H1 (cell line): ENCODE measurements at regions not wholly inside any gene's neighbourhood (a gene's known extent, or its start where the extent isn't known, plus 50 kb on each side); places are given as distances from the start of the nearest gene placed in this dataset.

Experiments
- CTCF ChIA-PET: fragments of 300-600 bp; sonication (Branson Sonifier 250); formaldehyde crosslinking; loops from one replicate; lab custom pipeline; 2021; ENCODE audit not compliant: partially characterized antibody; lab: Charles Lee
- POLR2A ChIA-PET: fragments of 300-600 bp; sonication (Branson Sonifier 250); formaldehyde crosslinking; loops from one replicate; lab custom pipeline; 2021; ENCODE audit warnings: inconsistent platforms; ENCODE audit not compliant: partially characterized antibody; lab: Charles Lee
- DNase-seq, 2 experiments: peaks; one replicate each; pipeline versions ENCODE4 v3.0.0 to v3.0.0-alpha.2; 2010 to 2022; ENCODE audit warnings: low spot score in 2 of 2, low read depth in 1 of 2, mixed read lengths in 1 of 2
- FAIRE-seq: peaks from 2 replicates; lab custom pipeline; 2011; peaks lifted over from hg19 to GRCh38; lab: Jason Lieb, UNC
- H2AFZ ChIP-seq: 2 replicates; pipeline ENCODE4 v1.8.1; 2012; ENCODE audit warnings: low read length, inconsistent platforms
- H2AK5ac ChIP-seq: 2 replicates; pipeline ENCODE4 v1.6.1; 2013; ENCODE audit warnings: low read depth, low read length
- H2BK120ac ChIP-seq: replicated peaks from 2 replicates; pipeline ENCODE3; 2013; ENCODE audit warnings: low read depth, low read length, inconsistent platforms
- H2BK12ac ChIP-seq: 2 replicates; pipeline ENCODE4 v1.6.1; 2013; ENCODE audit warnings: low read depth, low read length
- H2BK15ac ChIP-seq: 2 replicates; pipeline ENCODE4 v1.6.1; 2013; ENCODE audit warnings: low read length
- H2BK20ac ChIP-seq: 2 replicates; pipeline ENCODE4 v1.6.1; 2013; ENCODE audit warnings: low read length
- H2BK5ac ChIP-seq: 2 replicates; pipeline ENCODE4 v1.6.1; 2013; ENCODE audit warnings: low read depth, low read length
- H3K14ac ChIP-seq: 2 replicates; pipeline ENCODE4 v1.6.1; 2013; ENCODE audit warnings: inconsistent platforms; ENCODE audit not compliant: insufficient read length
- H3K18ac ChIP-seq: 2 replicates; pipeline ENCODE4 v1.6.1; 2013; ENCODE audit warnings: low read length; ENCODE audit errors: extremely low read depth
- H3K23ac ChIP-seq: 2 replicates; pipeline ENCODE4 v1.6.1; 2013; ENCODE audit warnings: inconsistent platforms; ENCODE audit not compliant: insufficient read length
- H3K23me2 ChIP-seq: 2 replicates; pipeline ENCODE4 v1.6.1; 2013; ENCODE audit warnings: low read depth, low read length
- H3K27ac ChIP-seq: 2 replicates; pipeline ENCODE4 v1.6.1; 2011; ENCODE audit warnings: low read depth, low read length, inconsistent platforms
- H3K27me3 ChIP-seq, 4 experiments: replicated peaks in 1 of 4; 1 replicate in 1 of 4; 2 replicates in 3 of 4; pipeline versions ENCODE4 v1.6.1 to v1.8.1; 2011 to 2013; ENCODE audit warnings: low read length in 3 of 4, mild to moderate bottlenecking in 3 of 4, inconsistent platforms in 2 of 4, mixed read lengths in 2 of 4, moderate library complexity in 1 of 4; ENCODE audit not compliant: control insufficient read depth in 3 of 4, insufficient read depth in 3 of 4; ENCODE audit errors: extremely low read depth in 1 of 4
- H3K36me3 ChIP-seq, 4 experiments: 2 replicates each; pipeline versions ENCODE4 v1.6.1 to v1.8.1; 2011 to 2013; ENCODE audit warnings: mild to moderate bottlenecking in 4 of 4, low read length in 3 of 4, moderate library complexity in 2 of 4, control low read depth in 1 of 4, inconsistent platforms in 1 of 4; ENCODE audit not compliant: insufficient read depth in 4 of 4, control insufficient read depth in 2 of 4
- H3K4ac ChIP-seq: replicated peaks from 2 replicates; pipeline ENCODE3; 2013; ENCODE audit warnings: low read length, low read depth, mixed read lengths, inconsistent platforms; ENCODE audit not compliant: insufficient read length
- H3K4me1 ChIP-seq, 4 experiments: replicated peaks in 1 of 4; 1 replicate in 1 of 4; 2 replicates in 3 of 4; pipeline versions ENCODE4 v1.6.1 to v1.8.1; 2011 to 2013; ENCODE audit warnings: low read length in 3 of 4, inconsistent platforms in 2 of 4, mixed read lengths in 1 of 4; ENCODE audit not compliant: insufficient read depth in 4 of 4, control insufficient read depth in 3 of 4
- H3K4me2 ChIP-seq, 2 experiments: 2 replicates each; pipeline versions ENCODE4 v1.6.1 to v1.8.1; 2011 to 2013; ENCODE audit warnings: low read depth in 2 of 2, low read length in 2 of 2, control low read depth in 1 of 2, inconsistent platforms in 1 of 2, mild to moderate bottlenecking in 1 of 2; ENCODE audit not compliant: insufficient read depth in 1 of 2
- H3K4me3 ChIP-seq, 4 experiments: fragments of 200-600, 300-600 bp in 1 of 4; sonication (generic), shearing (Covaris generic), sonication (Bioruptor Twin) in 1 of 4; 2 replicates each; pipeline versions ENCODE4 v1.5.1 to v1.8.1; 2011 to 2016; ENCODE audit warnings: low read length in 4 of 4, low read depth in 3 of 4, control low read depth in 2 of 4, inconsistent platforms in 2 of 4, mild to moderate bottlenecking in 2 of 4, mixed read lengths in 1 of 4, moderate library complexity in 1 of 4; ENCODE audit not compliant: insufficient read depth in 2 of 4; ENCODE audit errors: extremely low read depth in 1 of 4
- H3K56ac ChIP-seq: replicated peaks from 2 replicates; pipeline ENCODE3; 2013; ENCODE audit warnings: low read depth, mild to moderate bottlenecking, mixed read lengths, low read length, inconsistent platforms; ENCODE audit not compliant: insufficient read length
- H3K79me1 ChIP-seq: 2 replicates; pipeline ENCODE4 v1.6.1; 2013; ENCODE audit warnings: low read depth, low read length, control low read depth
- H3K79me2 ChIP-seq, 2 experiments: 2 replicates each; pipeline versions ENCODE4 v1.6.1 to v1.8.1; 2012 to 2013; ENCODE audit warnings: low read length in 2 of 2, mild to moderate bottlenecking in 2 of 2, inconsistent platforms in 1 of 2; ENCODE audit not compliant: insufficient read depth in 2 of 2, control insufficient read depth in 1 of 2
- H3K9ac ChIP-seq, 4 experiments: replicated peaks in 1 of 4; 1 replicate in 1 of 4; 2 replicates in 3 of 4; pipeline versions ENCODE4 v1.6.1 to v1.8.1; 2011 to 2013; ENCODE audit warnings: low read depth in 3 of 4, low read length in 3 of 4, control low read depth in 2 of 4, mild to moderate bottlenecking in 2 of 4, moderate library complexity in 2 of 4, inconsistent platforms in 1 of 4; ENCODE audit errors: extremely low read depth in 1 of 4
- H3K9me3 ChIP-seq, 2 experiments: 2 replicates each; pipeline versions ENCODE4 v1.6.1 to v1.8.1; 2012 to 2013; ENCODE audit warnings: mild to moderate bottlenecking in 2 of 2, moderate library complexity in 2 of 2, control low read depth in 1 of 2, inconsistent platforms in 1 of 2, low read depth in 1 of 2, low read length in 1 of 2, mixed read lengths in 1 of 2; ENCODE audit not compliant: insufficient read depth in 2 of 2
- H4K20me1 ChIP-seq, 2 experiments: replicated peaks in 1 of 2; 2 replicates each; pipeline versions ENCODE3 to v1.8.1; 2011 to 2013; ENCODE audit warnings: inconsistent platforms in 2 of 2, low read length in 2 of 2, mild to moderate bottlenecking in 1 of 2; ENCODE audit not compliant: insufficient read depth in 2 of 2, control insufficient read depth in 1 of 2
- H4K5ac ChIP-seq: 2 replicates; pipeline ENCODE4 v1.6.1; 2013; ENCODE audit warnings: low read length, low read depth, mixed read lengths, inconsistent platforms; ENCODE audit not compliant: insufficient read length
- H4K8ac ChIP-seq: 2 replicates; pipeline ENCODE4 v1.8.0; 2013; ENCODE audit warnings: mild to moderate bottlenecking, moderate library complexity, low read length, inconsistent platforms; ENCODE audit not compliant: insufficient read depth; ENCODE audit errors: extremely low read depth
- H4K91ac ChIP-seq: replicated peaks from 2 replicates; pipeline ENCODE3; 2013; ENCODE audit warnings: low read length, mixed read lengths, inconsistent platforms; ENCODE audit not compliant: insufficient read length
- CHD1 ChIP-seq: IDR thresholded peaks from 2 replicates; pipeline ENCODE4 v1.6.1; 2012; ENCODE audit warnings: low read depth, low read length, improper control_type of control experiment
- CREB1 ChIP-seq: IDR thresholded peaks from 2 replicates; pipeline ENCODE4 v1.6.1; 2012; ENCODE audit warnings: inconsistent platforms
- EP300 ChIP-seq, 2 experiments: IDR thresholded peaks; 1 replicate in 1 of 2; 2 replicates in 1 of 2; pipeline ENCODE4 v1.6.1; 2011 to 2012; ENCODE audit warnings: low read depth in 2 of 2, low read length in 2 of 2, mild to moderate bottlenecking in 2 of 2, borderline replicate concordance in 1 of 2, inconsistent platforms in 1 of 2, moderate library complexity in 1 of 2
- GTF2F1 ChIP-seq: IDR thresholded peaks from 2 replicates; pipeline ENCODE4 v1.6.1; 2012; ENCODE audit warnings: low read depth, low read length, improper control_type of control experiment, borderline replicate concordance
- JUND ChIP-seq: IDR thresholded peaks from 2 replicates; pipeline ENCODE4 v1.6.1; 2011; ENCODE audit warnings: mild to moderate bottlenecking, improper control_type of control experiment, low read length
- NANOG ChIP-seq: IDR thresholded peaks from 2 replicates; pipeline ENCODE4 v1.6.1; 2011; ENCODE audit warnings: low read length, low read depth, mild to moderate bottlenecking, inconsistent platforms; ENCODE audit not compliant: insufficient read depth, poor library complexity, severe bottlenecking
- NRF1 ChIP-seq: IDR thresholded peaks from 2 replicates; pipeline ENCODE4 v1.6.1; 2011; ENCODE audit warnings: mild to moderate bottlenecking, low read depth, low read length, improper control_type of control experiment
- RNF2 ChIP-seq: fragments of 200-900, 300-1000 bp; sonication (generic); IDR thresholded peaks from 2 replicates; pipeline ENCODE4 v1.7.1; 2016; ENCODE audit warnings: borderline replicate concordance, low read depth, mild to moderate bottlenecking, antibody characterized with exemption, low read length; ENCODE audit not compliant: poor library complexity, severe bottlenecking; ENCODE audit errors: missing control alignments
- RXRA ChIP-seq: IDR thresholded peaks from 2 replicates; pipeline ENCODE4 v1.6.1; 2011; ENCODE audit warnings: low read depth, mild to moderate bottlenecking, low read length, moderate library complexity; ENCODE audit not compliant: insufficient read depth
- SUZ12 ChIP-seq: fragments of 200-600 bp; sonication (generic); IDR thresholded peaks from 2 replicates; pipeline ENCODE4 v1.6.1; 2012; ENCODE audit warnings: mild to moderate bottlenecking, inconsistent platforms, low read length, moderate library complexity, mixed read lengths
- TAF7 ChIP-seq: optimal IDR thresholded peaks from 2 replicates; pipeline ENCODE3; 2011; ENCODE audit warnings: low read depth, mild to moderate bottlenecking, inconsistent platforms, low read length, moderate library complexity, borderline replicate concordance
- USF2 ChIP-seq: IDR thresholded peaks from 2 replicates; pipeline ENCODE4 v1.6.1; 2011; ENCODE audit warnings: low read length, improper control_type of control experiment
- ZNF274 ChIP-seq: IDR thresholded peaks from 2 replicates; pipeline ENCODE4 v1.7.0; 2012; ENCODE audit warnings: low read length, borderline replicate concordance; ENCODE audit errors: extremely low read depth
- WGBS, 2 experiments: shearing (Covaris generic) in 1 of 2; methylation state at CpG; one replicate each; pipeline versions ENCODE4 v1.1.6 to v1.1.7; 2013 to 2015; ENCODE audit warnings: low lambda C conversion rate in 2 of 2, mixed read lengths in 2 of 2, inconsistent platforms in 1 of 2, low coverage in 1 of 2, missing lambda C conversion rate in 1 of 2; ENCODE audit not compliant: insufficient replicate concordance in 2 of 2, insufficient coverage in 1 of 2, insufficient read length in 1 of 2; ENCODE audit errors: extremely low coverage in 1 of 2, missing lambda C conversion rate in 1 of 2; 5-methylcytosine and 5-hydroxymethylcytosine counted together

- no peak overlapping the region for H3K4me2 ChIP-seq
- no peak overlapping the region for H3K56ac ChIP-seq
- WGBS, 2 experiments = 90% methylated on average over 5 of the region's 5 CpGs; no CpG with 5 or more reads in 1 of the 2 experiments
- no peak overlapping the region for H2BK5ac ChIP-seq
- ChIA-PET CTCF (interaction anchor here (1.3 to 1.7 kb wide), 2 partner anchors 11 to 47 kb away, joined by 4 to 5 read pairs; no protein-coding TSS in a partner anchor), POLR2A (no interaction called here)
- no peaks in the 10 kb centered on the region for H3K79me2 ChIP-seq
- DNase-seq = no peak
- no peak overlapping the region for H4K5ac ChIP-seq
- no peak overlapping the region for H2AK5ac ChIP-seq
- no peak overlapping the region for H3K9ac ChIP-seq
- H3K4ac ChIP-seq = no peak overlapping the region
- no peak overlapping the region for H3K14ac ChIP-seq
- H3K79me1 ChIP-seq = no peaks in the 10 kb centered on the region
- H2BK12ac ChIP-seq = no peak overlapping the region
- no peak overlapping the region for H2BK20ac ChIP-seq
- no peak for FAIRE-seq
- no peak overlapping the region for H4K8ac ChIP-seq
- 0 out of 2 replicates have a peak overlapping the region, but pooled peaks have one; percentile 8 for H2AFZ ChIP-seq
- H3K23ac ChIP-seq = no peak overlapping the region
- no peaks in the 10 kb centered on the region; a peak in 1 of 7 replicates for H3K27me3 ChIP-seq
- H2BK120ac ChIP-seq = no peak overlapping the region
- H3K27ac ChIP-seq = no peak overlapping the region
- H4K20me1 ChIP-seq = no peaks in the 10 kb centered on the region
- H3K18ac ChIP-seq = no peak overlapping the region
- H3K9me3 ChIP-seq = peaks cover 3% of the 10 kb centered on the region in 2 experiments; a peak in 2 of 4 replicates
- no peak overlapping the region for H2BK15ac ChIP-seq
- H4K91ac ChIP-seq = no peak overlapping the region
- no peaks in the 10 kb centered on the region for H3K23me2 ChIP-seq
- H3K4me3 ChIP-seq = no peak overlapping the region
- H3K36me3 ChIP-seq = no peaks in the 10 kb centered on the region
- H3K4me1 ChIP-seq = no peaks in the 10 kb centered on the region; a peak in 1 of 7 replicates
- no peak for TF ChIP-seq TAF7
- TF ChIP-seq USF2 = no peak
- no peak for TF ChIP-seq NRF1
- no peak for TF ChIP-seq RXRA
- TF ChIP-seq CREB1 = no peak
- TF ChIP-seq SUZ12 = no peak
- TF ChIP-seq JUND = no peak
- TF ChIP-seq NANOG = no peak
- TF ChIP-seq RNF2 = no peak
- TF ChIP-seq EP300 (IDR thresholded peaks at IDR 0.05; ENCODE audit: borderline replicate concordance in 1 of 2, low read depth in 2 of 2, low read length in 2 of 2) = no peak
- TF ChIP-seq GTF2F1 = no peak
- TF ChIP-seq ZNF274 = no peak
- TF ChIP-seq CHD1 = no peak
Measured at GRCh38 chr1:234668577-234668955, 58.6 kb upstream of the IRF2BP2 start.
